ENCODE measurements at regions not wholly inside any gene's neighbourhood (a gene's known extent, or its start where the extent isn't known, plus 50 kb on each side); places are given as distances from the start of the nearest gene placed in this dataset.

- Histone ChIP-seq H3K4me1 (ENCODE audit: control insufficient read depth in 2 of 3, insufficient read depth in 2 of 3, low read depth in 1 of 3, low read length in 3 of 3) (no peaks in the 10 kb centered on the region), H3K9ac (ENCODE audit: low read length in 3 of 3) (no peak overlapping the region), H3K27ac (ENCODE audit: low read depth in 2 of 2, low read length in 2 of 2) (no peak overlapping the region), H3K4me3 (ENCODE audit: low read length in 3 of 3) (no peak overlapping the region), H3K27me3 (ENCODE audit: control insufficient read depth, insufficient read depth, low read length) (no peaks in the 10 kb centered on the region), H3K36me3 (ENCODE audit: control insufficient read depth in 2 of 3, insufficient read depth in 3 of 3, low read length in 3 of 3) (no peaks in the 10 kb centered on the region), H3K9me3 (ENCODE audit: control insufficient read depth in 2 of 3, insufficient read depth in 1 of 3, low read length in 3 of 3) (no peaks in the 10 kb centered on the region)
- FAIRE-seq (no peak), DNase-seq (no peak)
- TF ChIP-seq, protein P1, sequence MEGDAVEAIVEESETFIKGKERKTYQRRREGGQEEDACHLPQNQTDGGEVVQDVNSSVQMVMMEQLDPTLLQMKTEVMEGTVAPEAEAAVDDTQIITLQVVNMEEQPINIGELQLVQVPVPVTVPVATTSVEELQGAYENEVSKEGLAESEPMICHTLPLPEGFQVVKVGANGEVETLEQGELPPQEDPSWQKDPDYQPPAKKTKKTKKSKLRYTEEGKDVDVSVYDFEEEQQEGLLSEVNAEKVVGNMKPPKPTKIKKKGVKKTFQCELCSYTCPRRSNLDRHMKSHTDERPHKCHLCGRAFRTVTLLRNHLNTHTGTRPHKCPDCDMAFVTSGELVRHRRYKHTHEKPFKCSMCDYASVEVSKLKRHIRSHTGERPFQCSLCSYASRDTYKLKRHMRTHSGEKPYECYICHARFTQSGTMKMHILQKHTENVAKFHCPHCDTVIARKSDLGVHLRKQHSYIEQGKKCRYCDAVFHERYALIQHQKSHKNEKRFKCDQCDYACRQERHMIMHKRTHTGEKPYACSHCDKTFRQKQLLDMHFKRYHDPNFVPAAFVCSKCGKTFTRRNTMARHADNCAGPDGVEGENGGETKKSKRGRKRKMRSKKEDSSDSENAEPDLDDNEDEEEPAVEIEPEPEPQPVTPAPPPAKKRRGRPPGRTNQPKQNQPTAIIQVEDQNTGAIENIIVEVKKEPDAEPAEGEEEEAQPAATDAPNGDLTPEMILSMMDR (IDR thresholded peaks at IDR 0.05; ENCODE audit: borderline replicate concordance, extremely low read depth, insufficient read depth): no peak
- intact Hi-C loops (cut with DNase I): no loop called here
These were observed 114.2 kb downstream of the SLC16A1 start for GRCh38 chr1:112841825-112842224.

DNA sequence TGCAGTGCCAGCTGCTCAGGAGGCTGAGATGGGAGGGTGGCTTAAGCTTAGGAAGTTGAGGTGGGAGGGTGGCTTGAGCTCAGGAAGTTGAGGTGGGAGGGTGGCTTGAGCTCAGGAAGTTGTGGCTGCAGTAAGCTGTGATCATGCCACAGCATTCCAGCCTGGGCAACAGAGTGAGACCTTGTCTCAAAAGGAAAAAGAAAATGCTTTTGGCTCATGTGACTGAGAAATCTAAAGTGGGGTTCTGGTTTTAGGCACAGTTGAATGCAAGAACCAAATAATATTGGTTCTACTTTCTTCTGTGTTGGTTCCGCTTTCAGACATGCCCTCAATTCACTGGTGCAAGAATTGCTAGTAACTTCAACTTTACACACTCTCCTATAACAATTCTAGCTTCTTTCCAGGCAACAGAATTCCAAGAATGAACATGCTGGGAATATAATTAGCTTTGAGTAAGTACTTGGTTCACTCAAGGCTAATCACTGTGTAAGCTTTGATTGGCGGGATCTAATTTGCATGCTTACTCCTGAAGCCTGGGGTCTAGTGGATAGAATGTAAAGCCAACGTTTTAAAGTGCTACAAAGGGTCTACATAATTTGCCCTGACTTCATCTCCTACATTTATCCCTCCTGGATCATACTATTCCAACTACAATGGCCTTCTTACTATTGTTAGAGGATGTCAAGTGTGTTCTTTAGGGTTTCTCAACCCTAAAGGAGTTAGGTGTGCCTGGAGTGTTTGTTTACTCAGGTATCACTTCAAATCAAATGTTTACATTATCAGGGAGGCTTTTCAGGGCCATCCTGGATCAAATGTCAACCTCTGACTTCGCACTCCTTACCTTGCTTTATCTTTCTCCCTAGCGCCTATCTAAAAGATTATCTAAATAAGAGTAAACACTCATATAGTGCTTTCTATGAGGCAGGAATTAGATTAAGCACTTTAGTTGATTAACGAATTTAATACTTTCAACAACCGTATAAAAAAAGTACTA lies 115.1 kb downstream of the SLC16A1 start:
- no peak for FAIRE-seq
- Histone ChIP-seq H3K9me3 (ENCODE audit: control insufficient read depth in 2 of 3, insufficient read depth in 1 of 3, low read length in 3 of 3) (no peaks in the 10 kb centered on the region), H3K4me3 (ENCODE audit: low read length in 3 of 3) (no peak overlapping the region), H3K36me3 (ENCODE audit: control insufficient read depth in 2 of 3, insufficient read depth in 3 of 3, low read length in 3 of 3) (no peaks in the 10 kb centered on the region), H3K9ac (ENCODE audit: low read length in 3 of 3) (no peak overlapping the region), H3K27ac (ENCODE audit: low read depth in 2 of 2, low read length in 2 of 2) (no peak overlapping the region), H3K27me3 (ENCODE audit: control insufficient read depth, insufficient read depth, low read length) (no peaks in the 10 kb centered on the region), H3K4me1 (ENCODE audit: control insufficient read depth in 2 of 3, insufficient read depth in 2 of 3, low read depth in 1 of 3, low read length in 3 of 3) (no peaks in the 10 kb centered on the region)
- TF ChIP-seq, protein P1 (IDR thresholded peaks at IDR 0.05; ENCODE audit: borderline replicate concordance, extremely low read depth, insufficient read depth): no peak
- intact Hi-C loops (cut with DNase I): no loop called here
- DNase-seq: peak in 3 of 5 donors; percentile 20 to 48 (median 46)

GRCh38 chr1:112836642-112837041 lies 119.4 kb downstream of the SLC16A1 start:
- no peak for FAIRE-seq
- Histone ChIP-seq H3K27ac (ENCODE audit: low read depth in 2 of 2, low read length in 2 of 2) (no peak overlapping the region), H3K4me1 (ENCODE audit: control insufficient read depth in 2 of 3, insufficient read depth in 2 of 3, low read depth in 1 of 3, low read length in 3 of 3) (no peaks in the 10 kb centered on the region), H3K9ac (ENCODE audit: low read length in 3 of 3) (no peak overlapping the region), H3K27me3 (ENCODE audit: control insufficient read depth, insufficient read depth, low read length) (no peaks in the 10 kb centered on the region), H3K9me3 (ENCODE audit: control insufficient read depth in 2 of 3, insufficient read depth in 1 of 3, low read length in 3 of 3) (no peaks in the 10 kb centered on the region), H3K4me3 (ENCODE audit: low read length in 3 of 3) (no peak overlapping the region), H3K36me3 (ENCODE audit: control insufficient read depth in 2 of 3, insufficient read depth in 3 of 3, low read length in 3 of 3) (no peaks in the 10 kb centered on the region)
- TF ChIP-seq, protein P1 (IDR thresholded peaks at IDR 0.05; ENCODE audit: borderline replicate concordance, extremely low read depth, insufficient read depth): no peak
- intact Hi-C loops (cut with DNase I): no loop called here
- DNase-seq: peak in 1 of 5 donors; percentile 16
